ENCODE measurements at regions not wholly inside any gene's neighbourhood (a gene's known extent, or its start where the extent isn't known, plus 50 kb on each side); places are given as distances from the start of the nearest gene placed in this dataset.

GRCh38 chr21:36541721-36542139 lies 61.8 kb upstream of the CLDN14 start:
- Histone ChIP-seq H3K27ac (ENCODE audit: extremely low read depth, low read depth, low read length) (no peak overlapping the region), H3K9me1 (ENCODE audit: control insufficient read depth, insufficient read depth, low read length) (no peaks in the 10 kb centered on the region), H3K4me1 (replicated peaks in 1 of 2; ENCODE audit: control insufficient read depth in 2 of 2, insufficient read depth in 2 of 2, low read length in 2 of 2) (no peaks in the 10 kb centered on the region), H3K27me3 (ENCODE audit: control insufficient read depth in 2 of 2, insufficient read depth in 2 of 2, low read length in 2 of 2) (peaks cover 36 to 46% of the 10 kb centered on the region in 2 experiments), H3K79me2 (ENCODE audit: control insufficient read depth, insufficient read depth, low read length) (no peaks in the 10 kb centered on the region), H2AFZ (ENCODE audit: low read depth, low read length) (no peak overlapping the region), H3K9me3 (replicated peaks; ENCODE audit: control insufficient read depth, insufficient read depth, low read depth, low read length) (no peaks in the 10 kb centered on the region), H3K9ac (ENCODE audit: insufficient read depth in 1 of 2, low read depth in 2 of 2, low read length in 2 of 2) (no peak overlapping the region), H3K4me2 (ENCODE audit: insufficient read depth, low read length) (no peak overlapping the region), H3K36me3 (ENCODE audit: control insufficient read depth, insufficient read depth, low read length) (no peaks in the 10 kb centered on the region), H3K4me3 (no peak overlapping the region), H4K20me1 (replicated peaks; ENCODE audit: control insufficient read depth, insufficient read depth, low read length) (no peaks in the 10 kb centered on the region; the same call in 1 of the 2 replicates)
- 1% methylated on average over 6 of the region's 6 CpGs for WGBS (ENCODE audit: insufficient coverage, low coverage, missing lambda C conversion rate)
- CTCF ChIA-PET (ENCODE audit: low intra/inter-chr PET ratio) = interaction anchor here (0.6 kb wide), 1 partner anchor 316 kb away, joined by 3 read pairs; no protein-coding TSS in a partner anchor
- DNase-seq (ENCODE audit: extremely low read depth in 1 of 4, low spot score in 3 of 4) = no peak
- POLR2A ChIA-PET = no interaction called here
- in situ Hi-C loops (cut with MboI) = no loop called here
- intact Hi-C loops (cut with micrococcal nuclease) = no loop called here
- TF ChIP-seq FOXA3 (CRISPR knock-in tag; conservative IDR thresholded peaks at IDR 0.05 in 1 of 2, IDR thresholded peaks at IDR 0.05 in 1 of 2) (no peak), RHOXF2B (CRISPR knock-in tag; conservative IDR thresholded peaks at IDR 0.05) (no peak), ZNF511 (CRISPR knock-in tag; IDR thresholded peaks at IDR 0.05) (no peak), EGR1 (conservative IDR thresholded peaks at IDR 0.05) (no peak), CBX8 (IDR thresholded peaks at IDR 0.05; ENCODE audit: borderline replicate concordance, extremely low read depth, low read depth, low read length, poor library complexity, severe bottlenecking) (no peak)
- TF ChIP-seq, protein P1, sequence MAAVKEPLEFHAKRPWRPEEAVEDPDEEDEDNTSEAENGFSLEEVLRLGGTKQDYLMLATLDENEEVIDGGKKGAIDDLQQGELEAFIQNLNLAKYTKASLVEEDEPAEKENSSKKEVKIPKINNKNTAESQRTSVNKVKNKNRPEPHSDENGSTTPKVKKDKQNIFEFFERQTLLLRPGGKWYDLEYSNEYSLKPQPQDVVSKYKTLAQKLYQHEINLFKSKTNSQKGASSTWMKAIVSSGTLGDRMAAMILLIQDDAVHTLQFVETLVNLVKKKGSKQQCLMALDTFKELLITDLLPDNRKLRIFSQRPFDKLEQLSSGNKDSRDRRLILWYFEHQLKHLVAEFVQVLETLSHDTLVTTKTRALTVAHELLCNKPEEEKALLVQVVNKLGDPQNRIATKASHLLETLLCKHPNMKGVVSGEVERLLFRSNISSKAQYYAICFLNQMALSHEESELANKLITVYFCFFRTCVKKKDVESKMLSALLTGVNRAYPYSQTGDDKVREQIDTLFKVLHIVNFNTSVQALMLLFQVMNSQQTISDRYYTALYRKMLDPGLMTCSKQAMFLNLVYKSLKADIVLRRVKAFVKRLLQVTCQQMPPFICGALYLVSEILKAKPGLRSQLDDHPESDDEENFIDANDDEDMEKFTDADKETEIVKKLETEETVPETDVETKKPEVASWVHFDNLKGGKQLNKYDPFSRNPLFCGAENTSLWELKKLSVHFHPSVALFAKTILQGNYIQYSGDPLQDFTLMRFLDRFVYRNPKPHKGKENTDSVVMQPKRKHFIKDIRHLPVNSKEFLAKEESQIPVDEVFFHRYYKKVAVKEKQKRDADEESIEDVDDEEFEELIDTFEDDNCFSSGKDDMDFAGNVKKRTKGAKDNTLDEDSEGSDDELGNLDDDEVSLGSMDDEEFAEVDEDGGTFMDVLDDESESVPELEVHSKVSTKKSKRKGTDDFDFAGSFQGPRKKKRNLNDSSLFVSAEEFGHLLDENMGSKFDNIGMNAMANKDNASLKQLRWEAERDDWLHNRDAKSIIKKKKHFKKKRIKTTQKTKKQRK (IDR thresholded peaks at IDR 0.05; ENCODE audit: borderline replicate concordance, low read depth, low read length) = no peak
- BruUV-seq (replicated peaks) = no TSS peak
- ATAC-seq = no peak
- FAIRE-seq = no peak
